PC-3 (cell line): ENCODE measurements at regions not wholly inside any gene's neighbourhood (a gene's known extent, or its start where the extent isn't known, plus 50 kb on each side); places are given as distances from the start of the nearest gene placed in this dataset.

ENCODE experiments used
- CTCF ChIP-seq: fragments of 300-600 bp; sonication (generic); conservative IDR thresholded peaks from 2 replicates; pipeline ENCODE4 v1.5.1; 2017; ENCODE audit warnings: antibody characterized with exemption, low read depth, mild to moderate bottlenecking, low read length
- EZH2 ChIP-seq: fragments of 300-600 bp; sonication (generic); IDR thresholded peaks from one replicate; pipeline ENCODE4 v1.6.1; 2017; ENCODE audit warnings: antibody characterized with exemption, mild to moderate bottlenecking, low read length; ENCODE audit not compliant: unreplicated experiment

DNA sequence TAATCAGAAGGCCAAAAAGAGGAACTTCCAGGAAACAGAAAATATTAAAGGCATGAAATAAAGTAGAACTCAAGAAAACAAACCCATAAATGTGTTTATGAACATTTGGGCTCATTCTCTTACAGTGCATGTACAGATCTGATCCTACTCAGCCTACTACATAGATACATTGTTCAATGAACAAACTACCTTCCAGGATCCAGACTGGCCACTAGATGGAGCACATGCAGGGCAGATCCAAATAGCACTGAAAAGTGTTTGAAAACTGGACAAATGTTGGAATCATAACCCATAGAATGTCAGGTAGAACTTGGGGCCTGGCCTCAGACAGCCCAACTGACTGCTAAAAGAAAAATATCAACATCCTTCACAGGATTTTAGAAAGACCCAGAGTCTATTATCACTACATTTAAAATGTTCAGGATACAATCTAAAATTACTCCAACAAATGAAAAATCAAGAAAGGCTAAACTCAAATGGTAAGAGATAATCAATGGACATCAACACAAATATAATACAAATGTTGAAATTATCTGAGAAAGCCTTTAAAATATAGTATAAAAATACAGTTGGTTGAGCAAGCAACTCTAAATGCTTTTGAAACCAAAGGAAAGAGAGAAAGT lies 122.4 kb upstream of the NUDT7 start:
- TF ChIP-seq CTCF (peak; percentile 71), EZH2 (no peak)
